Embryonic facial prominence (tissue), 1 donor: ENCODE measurements at regions not wholly inside any gene's neighbourhood (a gene's known extent, or its start where the extent isn't known, plus 50 kb on each side); places are given as distances from the start of the nearest gene placed in this dataset.
A peak's percentile ranks its signal among the peaks of the same experiment; 100 is the strongest.
"Not testable (repeated sequence)": the region's sequence is repeated elsewhere in the genome, so short reads cannot be mapped to it uniquely, and the experiment has no call there.

Experiments
- DNase-seq: peaks from one replicate; pipeline ENCODE4 v3.0.0-alpha.2; 2016; ENCODE audit errors: extremely low spot score

DNA sequence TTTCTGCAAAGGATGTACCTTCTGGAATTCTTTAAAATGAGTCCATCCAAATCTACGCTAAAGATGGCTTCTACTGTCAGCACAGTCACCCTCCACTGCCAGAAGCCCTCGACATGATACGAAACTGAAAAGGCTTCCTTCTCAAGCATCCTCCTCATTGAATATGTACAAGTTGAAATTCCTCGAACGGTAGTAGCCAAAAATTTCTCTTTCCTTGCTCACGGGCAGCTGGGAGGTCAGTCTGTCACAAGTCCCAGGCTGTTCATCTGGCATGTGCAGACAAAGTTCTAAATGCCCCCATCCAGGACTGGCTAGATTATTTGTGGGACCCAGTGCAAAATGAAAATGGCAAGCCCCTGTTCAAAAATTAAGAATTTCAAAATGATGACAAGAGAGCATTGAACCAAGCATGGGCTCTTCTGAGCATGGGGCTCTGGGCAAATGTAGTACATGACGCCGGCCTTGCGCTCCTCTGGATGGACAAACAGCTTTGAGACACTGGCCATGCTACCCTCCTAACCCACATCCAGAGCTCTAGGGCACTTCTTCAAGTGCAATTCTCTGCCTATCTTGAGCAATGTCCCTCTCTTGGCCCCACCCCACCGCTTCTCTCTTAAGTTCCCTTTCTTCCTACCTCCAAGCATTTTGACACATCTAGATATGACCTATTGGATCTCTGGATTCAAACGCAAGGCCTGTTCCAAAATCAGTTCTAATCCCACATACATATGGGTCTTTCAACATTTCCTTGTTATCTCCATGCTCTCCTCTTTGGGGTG is 78.9 kb upstream of the FLT1 start:
- no peak for DNase-seq

DNA sequence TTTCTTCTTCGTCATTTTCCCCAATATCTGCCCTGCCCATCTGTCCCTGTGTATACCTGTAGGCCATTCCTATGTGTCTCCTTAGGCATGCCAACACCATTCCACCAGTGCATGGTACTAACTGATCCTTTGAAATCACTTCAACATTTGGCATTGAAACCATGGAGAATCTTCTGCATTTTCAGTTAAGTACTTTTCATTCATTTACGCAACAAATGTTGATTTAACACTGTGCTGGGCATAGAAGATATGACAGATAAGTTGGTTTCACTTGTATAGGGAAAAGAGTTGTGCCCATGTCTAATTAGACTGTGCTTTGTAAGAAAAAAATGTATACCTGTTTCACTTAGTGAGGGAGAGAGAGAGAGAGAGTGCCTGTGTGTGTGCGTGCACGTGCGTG is 77.9 kb upstream of the FLT1 start:
- DNase-seq: no peak

DNA sequence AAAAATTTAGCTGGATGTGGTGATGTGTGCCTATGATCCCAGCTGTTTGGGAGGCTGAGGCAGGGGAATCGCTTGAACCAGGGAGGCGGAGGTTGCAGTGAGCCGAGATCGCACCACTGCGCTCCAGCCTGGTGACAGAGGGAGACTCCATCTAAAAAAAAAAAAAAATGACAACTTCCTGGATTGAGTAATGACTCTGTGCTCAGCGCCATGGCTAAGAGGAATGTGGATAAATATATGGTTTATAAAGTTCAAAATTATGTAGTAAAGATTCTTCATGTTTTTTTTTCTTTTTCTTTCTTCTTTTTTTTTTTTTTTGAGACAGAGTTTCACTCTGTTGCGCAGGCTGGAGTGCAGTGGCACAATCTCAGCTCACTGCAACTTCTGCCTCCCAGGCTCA is 75.4 kb upstream of the FLT1 start:
- not testable (repeated sequence) for DNase-seq

DNA sequence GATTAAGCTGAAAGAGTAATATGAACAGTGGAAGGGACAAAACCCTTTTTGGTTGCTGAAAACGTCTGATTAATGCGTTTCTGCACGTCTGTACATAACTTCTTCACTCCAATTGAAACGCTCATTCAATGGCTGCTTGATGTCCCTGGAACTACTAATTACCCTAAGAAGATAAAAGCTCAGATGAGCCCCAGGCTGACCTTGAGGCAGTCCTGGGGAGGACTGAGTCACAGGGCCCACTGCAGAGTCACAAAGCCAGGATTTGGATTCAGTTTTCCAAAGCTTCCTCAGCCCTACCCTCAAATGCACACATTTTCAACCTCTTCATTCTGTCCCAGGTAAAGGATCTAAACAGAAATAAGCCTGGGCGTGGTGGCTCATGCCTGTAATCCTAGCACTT is 75.0 kb upstream of the FLT1 start:
- no peak for DNase-seq

DNA sequence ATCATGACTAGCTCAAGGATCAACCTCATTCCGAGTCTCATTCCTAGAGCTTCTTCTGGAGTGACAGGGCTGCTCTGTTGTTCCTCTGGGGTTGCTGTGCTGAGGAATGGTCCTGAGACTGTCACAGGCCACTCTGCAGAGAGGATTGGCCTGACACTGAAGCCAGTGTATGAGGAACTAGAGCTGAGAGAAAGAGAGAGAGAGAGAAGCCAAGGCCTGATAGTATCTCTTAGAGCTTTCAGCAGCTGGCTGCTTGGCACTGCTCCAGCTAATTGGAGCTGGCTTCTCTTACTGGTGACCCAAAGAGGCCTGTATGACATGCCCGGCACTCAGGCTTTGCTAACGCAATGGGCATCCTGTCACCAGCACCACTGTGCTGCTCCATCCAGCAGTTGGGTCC is 73.4 kb upstream of the FLT1 start:
- DNase-seq: no peak

DNA sequence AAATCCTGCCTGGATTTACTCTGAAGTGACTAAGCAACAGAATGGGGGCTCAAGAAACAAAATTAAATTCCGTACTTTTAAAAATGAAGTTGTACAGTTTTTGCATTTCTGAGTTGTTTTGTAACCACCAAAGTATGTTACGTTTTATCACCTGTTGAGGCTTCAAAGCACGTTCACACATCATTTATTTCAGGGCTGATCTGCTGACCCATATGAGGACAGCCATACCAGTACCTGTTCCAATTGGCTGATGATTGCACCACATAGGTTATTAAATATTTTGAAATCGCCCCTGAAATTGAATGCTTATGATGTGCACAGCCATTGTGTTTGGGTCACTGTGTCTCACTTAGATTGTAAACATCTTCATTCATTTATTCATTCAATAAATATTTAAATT is 72.0 kb upstream of the FLT1 start:
- no peak for DNase-seq

DNA sequence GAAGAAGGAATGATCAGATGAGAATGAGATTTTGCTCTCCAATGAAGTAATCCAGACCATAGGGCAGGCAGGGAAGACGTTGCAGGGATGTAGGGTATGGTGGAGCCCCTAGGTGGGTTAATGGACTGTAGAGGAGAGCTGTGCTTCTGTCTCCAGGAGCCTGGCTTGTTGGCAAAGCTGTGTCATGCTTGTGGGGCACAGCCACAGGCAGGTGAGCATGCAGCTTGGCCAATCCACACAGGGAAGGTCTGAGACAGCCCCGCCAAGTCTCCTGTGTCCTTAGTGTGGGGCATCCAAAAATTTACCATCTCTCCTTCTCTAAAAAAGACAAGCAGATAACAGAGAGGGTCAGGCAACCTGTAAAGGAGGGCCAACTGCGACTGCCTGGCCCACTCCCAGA is 71.4 kb upstream of the FLT1 start:
- no peak for DNase-seq

DNA sequence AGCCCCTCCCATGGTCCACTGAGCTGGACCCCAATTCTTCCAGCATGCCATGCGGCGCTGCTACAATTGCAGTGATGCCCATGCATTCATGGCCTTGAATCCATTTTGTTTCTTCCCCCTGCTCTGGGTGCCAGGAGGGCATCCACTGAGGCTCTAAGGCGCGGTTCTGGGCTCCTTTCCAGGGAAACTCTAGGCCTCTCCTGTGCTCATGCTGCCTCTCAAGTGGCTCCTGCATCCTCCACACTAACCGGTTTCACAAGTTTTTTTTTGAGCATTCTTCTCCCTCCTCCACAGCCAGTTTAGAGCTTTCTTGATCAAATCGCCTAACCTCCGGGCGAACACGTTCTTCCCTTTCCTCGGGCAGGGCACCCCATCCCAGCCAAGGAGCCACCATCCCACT is 69.1 kb upstream of the FLT1 start:
- DNase-seq: no peak

DNA sequence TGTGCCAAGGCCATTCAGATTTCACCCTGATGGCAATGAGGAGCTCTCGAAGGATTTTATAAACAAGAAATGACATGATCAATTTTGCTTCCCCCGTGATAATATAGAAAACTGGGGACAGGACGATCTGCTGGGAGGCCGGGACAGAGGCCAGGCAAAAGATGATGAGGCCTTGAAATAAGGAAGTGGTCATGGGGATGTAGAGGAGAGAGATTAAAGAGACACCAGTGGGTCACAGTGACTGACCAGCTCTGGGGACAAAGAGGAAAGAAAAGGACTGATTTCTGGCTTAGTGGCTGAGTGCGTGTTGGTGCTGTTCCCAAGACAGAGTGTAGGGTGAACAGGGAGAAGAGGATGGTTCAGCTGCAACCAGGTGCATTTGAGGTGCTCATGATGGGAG is 68.7 kb upstream of the FLT1 start:
- no peak for DNase-seq

DNA sequence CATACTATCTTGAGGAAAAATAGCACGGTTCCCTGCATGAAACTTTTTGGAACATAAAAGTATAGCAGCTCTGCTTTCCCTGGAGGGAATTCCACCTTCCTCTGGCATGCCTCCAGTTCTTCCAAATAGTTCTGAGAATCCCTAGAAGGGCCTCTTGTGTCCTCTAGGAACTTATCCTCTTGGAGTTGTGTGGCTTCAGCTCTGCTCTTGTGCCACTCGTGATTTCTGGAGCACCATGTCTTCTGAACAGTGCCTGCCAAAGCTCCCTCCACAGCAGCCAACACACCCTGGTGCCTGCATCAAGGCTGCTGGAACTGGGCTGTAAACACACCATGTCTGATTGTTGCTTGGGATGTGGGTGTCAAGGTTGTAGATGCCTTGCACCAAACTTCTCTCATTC is 65.7 kb upstream of the FLT1 start:
- DNase-seq: no peak

DNA sequence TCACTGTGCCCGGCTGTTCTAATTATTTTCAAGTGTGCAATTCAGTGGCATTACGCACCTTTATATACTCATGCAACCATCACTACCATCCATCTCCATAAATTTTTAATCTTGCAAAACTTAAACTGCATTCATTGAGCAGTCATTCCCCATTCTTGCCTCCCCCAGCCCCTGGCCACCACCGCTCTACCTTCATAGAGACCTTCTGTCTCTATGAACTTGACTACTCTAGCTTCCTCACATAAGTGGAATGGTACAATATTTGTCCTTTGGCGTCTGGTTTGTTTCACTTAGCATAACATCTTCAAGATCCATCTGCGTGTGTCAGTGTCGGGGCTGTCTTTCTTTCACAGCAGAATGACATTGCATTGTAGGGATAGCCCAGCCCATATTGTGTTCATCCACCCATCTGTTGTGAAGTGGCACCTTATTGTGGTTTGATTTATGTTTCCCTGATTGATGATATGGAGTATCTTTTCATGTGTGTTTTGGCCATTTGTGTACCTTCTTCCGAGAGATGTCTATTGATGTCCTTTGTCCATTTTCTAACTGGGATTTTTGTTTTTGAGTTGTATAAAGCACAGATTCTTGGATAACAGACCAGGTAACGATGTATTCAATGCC is 64.8 kb upstream of the FLT1 start:
- DNase-seq: no peak

DNA sequence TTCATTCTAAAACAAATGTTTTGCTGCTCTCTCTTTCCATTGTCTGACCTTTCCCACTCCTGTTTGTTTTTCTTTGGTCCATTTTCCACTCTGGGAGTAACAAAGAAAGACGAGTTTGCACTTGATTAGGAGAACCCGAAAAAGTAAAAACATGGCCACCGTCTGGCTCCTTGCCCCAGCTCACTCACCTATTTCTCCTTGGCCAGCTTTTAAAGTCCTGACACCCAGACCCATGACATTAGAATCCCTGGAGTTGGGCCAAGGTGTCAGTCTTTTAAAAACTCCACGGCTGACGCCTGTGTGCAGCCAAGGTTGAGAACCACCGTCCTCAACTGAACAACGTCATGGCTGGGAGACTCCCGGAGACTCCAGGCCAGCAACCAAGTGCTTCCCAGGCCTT is 63.6 kb upstream of the FLT1 start:
- DNase-seq: no peak

DNA sequence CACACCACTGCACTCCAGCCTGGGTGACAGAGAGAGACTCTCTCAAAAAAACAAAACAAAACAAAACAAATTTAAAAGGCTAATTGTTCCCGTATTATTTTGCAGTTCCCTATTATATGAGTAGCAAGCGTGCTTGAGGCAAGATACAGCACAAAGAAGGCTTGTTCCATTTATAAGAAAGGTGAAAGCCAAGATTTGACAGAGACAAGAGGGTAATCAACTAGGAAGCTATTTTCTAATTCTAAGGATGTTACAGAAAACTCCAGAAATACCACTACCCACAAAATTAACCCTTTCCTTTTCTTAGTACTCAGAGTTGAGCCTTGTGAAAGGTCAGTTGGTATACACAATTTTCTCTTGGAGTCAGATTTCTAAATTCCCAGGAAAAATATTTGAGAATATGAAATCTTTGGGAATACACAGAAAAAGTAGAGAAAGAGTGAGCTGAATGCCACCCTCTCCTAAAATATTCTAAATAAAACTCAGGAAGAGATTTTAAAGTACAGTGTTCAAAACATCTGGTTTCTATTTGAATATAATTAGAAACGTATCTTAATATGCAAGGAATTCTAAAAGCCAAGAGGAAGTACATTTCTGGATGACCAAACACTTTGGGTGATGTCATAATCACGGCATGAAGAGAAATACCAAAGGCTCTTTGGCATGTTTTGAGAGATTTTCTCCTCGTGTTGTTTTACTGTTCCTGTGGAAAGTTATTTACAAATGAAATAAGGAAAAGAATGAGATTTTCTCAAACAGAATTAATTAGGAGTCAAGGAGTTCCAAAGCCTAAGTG is 63.0 kb upstream of the FLT1 start:
- DNase-seq: peak; percentile 65

DNA sequence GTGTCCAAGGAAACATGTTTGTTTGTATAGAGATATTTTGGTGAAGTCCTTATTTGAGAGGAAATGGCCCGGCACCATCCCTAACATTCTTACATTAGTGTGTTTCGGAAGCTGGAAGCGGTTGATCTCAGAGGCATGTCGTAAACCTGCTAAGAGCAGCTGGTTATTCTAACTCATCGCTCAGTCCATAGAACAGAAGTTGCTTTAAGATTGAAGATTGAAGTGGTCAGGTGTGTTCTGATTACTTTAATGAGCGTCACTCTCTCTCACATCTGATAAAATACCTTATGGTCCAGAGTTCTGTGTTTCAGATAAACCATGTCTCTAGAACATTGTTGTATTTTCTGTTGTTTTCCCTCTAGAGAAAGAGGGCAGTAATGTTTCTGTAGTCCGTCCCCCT is 60.2 kb upstream of the FLT1 start:
- no peak for DNase-seq

DNA sequence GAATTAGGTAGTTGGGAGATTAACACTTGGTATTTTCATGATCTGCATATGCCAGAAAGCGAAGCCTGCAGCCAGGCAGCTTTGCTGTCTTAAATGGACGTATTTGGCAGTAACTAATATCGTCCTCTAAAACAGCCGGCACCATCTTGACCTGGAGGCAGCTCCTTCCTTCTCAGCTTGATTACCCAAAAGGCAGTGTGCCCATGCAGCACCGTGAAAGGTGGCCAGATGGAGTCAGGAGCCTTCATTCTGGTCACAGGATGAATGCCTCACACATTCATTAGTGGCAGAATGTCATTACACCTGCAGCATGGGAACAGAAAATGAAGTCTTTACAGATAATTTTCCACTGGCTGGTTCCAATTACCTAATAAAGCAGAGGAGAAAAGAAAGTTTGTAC is 59.0 kb upstream of the FLT1 start:
- DNase-seq: no peak

DNA sequence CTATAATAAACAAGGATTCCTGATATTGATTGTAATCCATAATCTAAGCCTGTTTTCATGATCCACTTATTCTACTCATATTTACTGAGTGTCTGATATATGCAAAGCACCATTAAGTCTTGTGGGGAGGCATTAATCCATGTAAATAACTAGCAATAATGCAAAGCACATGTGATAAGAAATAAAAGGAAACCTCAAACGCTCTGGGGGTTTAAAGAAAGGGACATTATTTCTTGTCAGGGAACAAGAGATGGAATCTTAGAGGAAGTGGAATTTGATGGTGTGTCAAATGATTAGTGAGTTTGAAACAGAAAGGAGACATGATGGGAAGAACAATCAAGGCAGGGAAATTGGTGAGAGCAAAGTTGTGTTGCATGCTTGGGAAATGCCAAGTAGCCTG is 57.4 kb upstream of the FLT1 start:
- DNase-seq: no peak

DNA sequence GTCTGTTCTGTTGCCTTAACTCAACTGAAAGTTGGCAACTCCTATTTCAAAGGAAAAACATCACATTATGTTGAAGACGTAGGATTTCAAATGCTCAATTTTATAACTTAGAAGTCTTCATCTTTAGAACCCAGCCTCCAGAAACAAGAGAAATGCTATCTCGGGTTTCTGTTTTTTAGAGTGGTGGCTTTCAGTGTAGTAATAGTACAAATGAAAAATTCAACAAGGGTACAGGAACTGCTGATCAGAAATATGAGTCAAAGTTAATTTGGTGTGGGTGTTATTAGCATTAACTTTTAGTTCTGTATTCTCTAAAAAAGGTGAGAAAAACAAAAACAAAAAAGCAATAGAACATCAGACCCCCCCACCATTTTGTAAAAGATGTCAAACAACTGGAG is 56.6 kb upstream of the FLT1 start:
- no peak for DNase-seq

DNA sequence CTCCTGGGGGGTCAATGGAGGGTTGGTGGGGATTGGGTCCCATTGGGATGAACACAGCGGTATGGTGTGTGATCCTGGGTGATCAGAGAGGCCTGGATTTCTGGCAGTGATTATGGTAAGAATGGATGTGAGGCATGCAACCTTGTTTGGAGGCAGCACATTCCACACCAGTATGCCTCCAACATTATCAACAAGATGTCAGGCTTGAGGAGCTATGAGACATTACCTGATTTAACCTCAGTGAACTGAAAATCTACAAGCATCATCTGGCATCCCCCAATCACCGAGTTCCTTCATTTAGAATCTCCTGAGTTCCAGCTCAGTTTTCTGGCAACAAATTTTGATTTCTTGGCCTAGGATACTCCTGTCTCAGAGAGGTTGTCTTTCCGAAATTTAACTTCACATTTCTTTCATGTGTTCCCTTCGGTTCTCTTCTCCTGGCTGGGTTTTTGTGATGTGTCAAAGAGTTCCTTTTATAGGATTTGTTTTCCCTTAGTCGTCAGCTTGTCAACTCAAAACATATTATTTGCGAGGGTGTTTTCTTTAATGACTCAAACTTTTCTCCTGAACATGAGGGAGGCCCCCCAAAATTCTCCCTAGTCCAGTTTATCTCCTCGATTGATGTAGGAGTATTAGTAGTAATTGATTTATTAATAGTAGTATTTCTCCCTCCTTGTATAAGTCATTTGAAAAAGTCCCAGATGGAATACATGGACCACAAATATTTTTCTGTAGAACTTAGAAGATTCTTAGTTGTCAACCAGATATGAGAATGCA is 56.0 kb upstream of the FLT1 start:
- DNase-seq: no peak

DNA sequence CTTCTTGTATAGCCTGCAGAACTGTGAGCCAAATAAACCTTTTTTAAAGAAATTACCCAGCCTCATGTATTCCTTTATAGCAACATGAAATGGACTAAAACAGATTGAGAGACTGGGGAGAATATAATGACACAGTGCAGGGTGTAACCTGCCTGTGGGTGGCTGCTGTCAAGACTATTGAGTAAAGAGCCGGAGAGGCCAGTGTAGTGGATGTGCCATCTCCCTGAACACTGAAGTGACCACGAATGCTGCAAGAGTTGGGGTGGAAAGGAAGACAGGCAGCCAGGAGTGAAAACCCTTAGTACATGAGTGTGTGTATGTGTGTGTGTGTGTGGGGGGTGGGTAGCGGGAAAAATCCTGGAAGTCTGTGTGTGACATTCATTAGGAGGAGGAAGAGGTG is 55.2 kb upstream of the FLT1 start:
- DNase-seq: no peak

DNA sequence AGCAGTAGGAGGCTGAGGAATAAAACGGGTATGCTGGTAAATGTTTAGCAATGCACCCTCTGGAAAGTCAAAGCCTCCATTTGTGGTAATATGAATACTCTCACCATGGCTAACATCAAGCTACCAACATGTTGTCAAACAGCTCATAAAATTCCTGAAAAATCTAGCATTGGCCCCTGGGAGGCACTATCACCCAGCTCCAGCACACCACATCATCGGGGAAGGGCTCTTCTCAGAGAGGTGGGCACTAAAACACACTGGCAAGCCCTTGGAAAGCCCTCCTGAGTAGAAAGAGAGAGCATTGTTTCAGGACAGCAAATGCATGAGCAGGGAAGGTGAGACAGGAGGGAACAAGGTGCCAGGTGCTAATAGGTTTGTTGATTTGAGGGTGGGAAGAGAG is 53.9 kb upstream of the FLT1 start:
- no peak for DNase-seq

DNA sequence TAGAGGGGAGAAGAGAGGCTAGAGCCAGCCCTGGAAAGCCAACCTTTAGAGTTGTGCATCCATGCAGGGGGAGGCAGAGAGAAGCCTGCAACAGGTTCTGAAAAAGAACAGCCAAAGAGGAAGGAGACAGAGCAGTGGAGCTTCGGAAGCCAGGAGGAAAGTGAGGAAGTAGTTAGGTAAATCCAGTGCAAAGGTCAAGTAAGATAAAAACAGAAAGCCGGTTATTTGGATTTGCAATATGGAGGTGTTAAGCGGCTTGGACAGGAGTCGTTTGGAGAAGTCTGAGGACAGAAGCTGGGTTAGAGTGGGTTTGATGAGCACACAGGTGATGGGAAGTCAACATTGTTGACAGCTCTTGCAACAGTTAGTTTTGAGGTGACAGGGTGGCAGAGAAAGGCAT is 53.5 kb upstream of the FLT1 start:
- DNase-seq: no peak

DNA sequence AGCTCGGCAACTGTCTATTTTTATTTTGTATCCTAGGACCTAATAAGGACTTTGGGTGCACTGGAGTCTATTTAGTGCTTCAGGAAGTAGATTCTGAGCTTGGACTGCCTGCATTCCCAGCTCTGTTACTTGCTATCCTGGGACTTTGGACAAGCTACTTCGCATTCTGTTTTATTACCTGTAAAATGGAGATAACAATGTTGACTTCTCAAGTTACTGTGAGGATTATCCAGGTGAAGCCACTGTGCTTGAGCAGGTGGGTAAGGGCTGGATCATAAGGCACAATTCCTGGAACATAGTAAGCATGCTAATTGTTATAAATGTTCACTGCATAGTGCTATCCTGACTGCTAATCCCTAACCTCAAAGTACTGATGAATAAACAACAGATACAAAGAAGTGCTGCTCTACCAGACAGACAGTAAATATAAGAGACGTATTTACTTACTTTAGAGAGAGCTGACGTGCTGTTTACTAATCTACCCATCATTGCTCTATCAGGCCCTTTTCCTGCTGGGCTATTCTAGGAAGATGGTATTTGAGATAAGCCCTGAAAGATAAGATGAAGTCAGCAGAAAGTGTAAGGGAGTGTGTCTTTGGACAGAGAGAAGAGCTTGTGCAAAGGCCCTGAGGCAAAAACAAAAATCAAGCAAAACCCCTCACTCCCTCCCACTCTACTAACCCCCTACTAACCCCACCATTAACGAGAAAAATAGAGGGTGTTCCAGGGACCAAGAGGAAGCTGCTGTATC is 50.8 kb upstream of the FLT1 start:
- DNase-seq: no peak
